ENCODE measurements at regions not wholly inside any gene's neighbourhood (a gene's known extent, or its start where the extent isn't known, plus 50 kb on each side); places are given as distances from the start of the nearest gene placed in this dataset.
"Not testable (repeated sequence)": the region's sequence is repeated elsewhere in the genome, so short reads cannot be mapped to it uniquely, and the experiment has no call there.

GRCh38 chr1:61028136-61028535 is 54.2 kb upstream of the NFIA start:
- no peak overlapping the region for H3K27ac ChIP-seq
- DNase-seq (ENCODE audit: low read depth, low spot score), result no peak
- no peak overlapping the region for H3K4me3 ChIP-seq
- TF ChIP-seq POLR2AphosphoS5 (IDR thresholded peaks at IDR 0.05; ENCODE audit: borderline replicate concordance, low read depth, low read length), result no peak
- TF ChIP-seq EZH2 (IDR thresholded peaks at IDR 0.05), result no peak
- TF ChIP-seq FOXP2 (optimal IDR thresholded peaks at IDR 0.05; ENCODE audit: control extremely low read depth, extremely low read length, insufficient read depth), result no peak
- H3K9ac ChIP-seq (ENCODE audit: insufficient read length), result no peak overlapping the region
- no peaks in the 10 kb centered on the region for H3K9me3 ChIP-seq (ENCODE audit: low read depth, low read length)
- H3K36me3 ChIP-seq (ENCODE audit: insufficient read depth, low read length), result no peaks in the 10 kb centered on the region

- not testable (repeated sequence) for H3K9me3 ChIP-seq (ENCODE audit: low read depth, low read length); H3K4me3 ChIP-seq; H3K9ac ChIP-seq (ENCODE audit: insufficient read length); DNase-seq (ENCODE audit: low read depth, low spot score); H3K36me3 ChIP-seq (ENCODE audit: insufficient read depth, low read length); H3K27ac ChIP-seq
These were observed 64.3 kb upstream of the NFIA start for GRCh38 chr1:61018068-61018467.

GRCh38 chr1:61017651-61018050 is 64.7 kb upstream of the NFIA start:
- H3K9me3 ChIP-seq (ENCODE audit: low read depth, low read length), result no peaks in the 10 kb centered on the region
- H3K9ac ChIP-seq (ENCODE audit: insufficient read length), result no peak overlapping the region
- no peaks in the 10 kb centered on the region for H3K36me3 ChIP-seq (ENCODE audit: insufficient read depth, low read length)
- DNase-seq (ENCODE audit: low read depth, low spot score), result no peak
- no peak overlapping the region for H3K4me3 ChIP-seq
- H3K27ac ChIP-seq, result no peak overlapping the region
- no peak for TF ChIP-seq POLR2AphosphoS5 (IDR thresholded peaks at IDR 0.05; ENCODE audit: borderline replicate concordance, low read depth, low read length)
- no peak for TF ChIP-seq EZH2 (IDR thresholded peaks at IDR 0.05)
- no peak for TF ChIP-seq FOXP2 (optimal IDR thresholded peaks at IDR 0.05; ENCODE audit: control extremely low read depth, extremely low read length, insufficient read depth)

- no peak overlapping the region for H3K9ac ChIP-seq (ENCODE audit: insufficient read length)
- TF ChIP-seq POLR2AphosphoS5 (IDR thresholded peaks at IDR 0.05; ENCODE audit: borderline replicate concordance, low read depth, low read length) (no peak), EZH2 (IDR thresholded peaks at IDR 0.05) (no peak), FOXP2 (optimal IDR thresholded peaks at IDR 0.05; ENCODE audit: control extremely low read depth, extremely low read length, insufficient read depth) (no peak)
- no peak for DNase-seq (ENCODE audit: low read depth, low spot score)
- no peaks in the 10 kb centered on the region for H3K36me3 ChIP-seq (ENCODE audit: insufficient read depth, low read length)
- H3K4me3 ChIP-seq, result no peak overlapping the region
- no peaks in the 10 kb centered on the region for H3K9me3 ChIP-seq (ENCODE audit: low read depth, low read length)
- H3K27ac ChIP-seq, result no peak overlapping the region
These were observed 68.3 kb upstream of the NFIA start for GRCh38 chr1:61013946-61014667.

- Histone ChIP-seq H3K27ac (no peak overlapping the region), H3K36me3 (ENCODE audit: insufficient read depth, low read length) (no peaks in the 10 kb centered on the region), H3K4me3 (no peak overlapping the region), H3K9ac (ENCODE audit: insufficient read length) (no peak overlapping the region), H3K9me3 (ENCODE audit: low read depth, low read length) (no peaks in the 10 kb centered on the region)
- no peak for TF ChIP-seq FOXP2 (optimal IDR thresholded peaks at IDR 0.05; ENCODE audit: control extremely low read depth, extremely low read length, insufficient read depth)
- no peak for TF ChIP-seq POLR2AphosphoS5 (IDR thresholded peaks at IDR 0.05; ENCODE audit: borderline replicate concordance, low read depth, low read length)
- no peak for TF ChIP-seq EZH2 (IDR thresholded peaks at IDR 0.05)
- no peak for DNase-seq (ENCODE audit: low read depth, low spot score)
These were observed 69.0 kb upstream of the NFIA start for GRCh38 chr1:61013189-61013945.

- no peaks in the 10 kb centered on the region for H3K9me3 ChIP-seq (ENCODE audit: low read depth, low read length)
- H3K27ac ChIP-seq, result no peak overlapping the region
- no peak overlapping the region for H3K4me3 ChIP-seq
- H3K36me3 ChIP-seq (ENCODE audit: insufficient read depth, low read length), result no peaks in the 10 kb centered on the region
- DNase-seq (ENCODE audit: low read depth, low spot score), result no peak
- H3K9ac ChIP-seq (ENCODE audit: insufficient read length), result no peak overlapping the region
- no peak for TF ChIP-seq POLR2AphosphoS5 (IDR thresholded peaks at IDR 0.05; ENCODE audit: borderline replicate concordance, low read depth, low read length)
- no peak for TF ChIP-seq FOXP2 (optimal IDR thresholded peaks at IDR 0.05; ENCODE audit: control extremely low read depth, extremely low read length, insufficient read depth)
- TF ChIP-seq EZH2 (IDR thresholded peaks at IDR 0.05), result no peak
These were observed 70.0 kb upstream of the NFIA start for GRCh38 chr1:61012341-61012761.

- Histone ChIP-seq H3K9me3 (ENCODE audit: low read depth, low read length) (no peaks in the 10 kb centered on the region), H3K36me3 (ENCODE audit: insufficient read depth, low read length) (no peaks in the 10 kb centered on the region), H3K27ac (no peak overlapping the region), H3K4me3 (no peak overlapping the region), H3K9ac (ENCODE audit: insufficient read length) (no peak overlapping the region)
- no peak for DNase-seq (ENCODE audit: low read depth, low spot score)
- no peak for TF ChIP-seq EZH2 (IDR thresholded peaks at IDR 0.05)
These were observed 70.6 kb upstream of the NFIA start for GRCh38 chr1:61011561-61012263.

- TF ChIP-seq POLR2AphosphoS5 (IDR thresholded peaks at IDR 0.05; ENCODE audit: borderline replicate concordance, low read depth, low read length) (no peak), EZH2 (IDR thresholded peaks at IDR 0.05) (no peak), FOXP2 (optimal IDR thresholded peaks at IDR 0.05; ENCODE audit: control extremely low read depth, extremely low read length, insufficient read depth) (no peak)
- Histone ChIP-seq H3K9ac (ENCODE audit: insufficient read length) (no peak overlapping the region), H3K4me3 (no peak overlapping the region), H3K27ac (no peak overlapping the region), H3K36me3 (ENCODE audit: insufficient read depth, low read length) (no peaks in the 10 kb centered on the region), H3K9me3 (ENCODE audit: low read depth, low read length) (no peaks in the 10 kb centered on the region)
- DNase-seq (ENCODE audit: low read depth, low spot score), result no peak
These were observed 74.6 kb upstream of the NFIA start for GRCh38 chr1:61007534-61008364.

Data from SK-N-MC (cell line).